Medulla oblongata (tissue), 1 donor: ENCODE measurements at regions not wholly inside any gene's neighbourhood (a gene's known extent, or its start where the extent isn't known, plus 50 kb on each side); places are given as distances from the start of the nearest gene placed in this dataset.
"Not testable (repeated sequence)": the region's sequence is repeated elsewhere in the genome, so short reads cannot be mapped to it uniquely, and the experiment has no call there.

Experiments
- DNase-seq: peaks from one replicate; pipeline ENCODE4 v3.0.0-alpha.2; 2015; ENCODE audit errors: extremely low spot score

- no peak for DNase-seq
Measured at GRCh38 chr17:59494757-59495368, 70.5 kb upstream of the DHX40 start.

- DNase-seq, result no peak
Measured at GRCh38 chr17:59496178-59496577, 69.2 kb upstream of the DHX40 start.

DNA sequence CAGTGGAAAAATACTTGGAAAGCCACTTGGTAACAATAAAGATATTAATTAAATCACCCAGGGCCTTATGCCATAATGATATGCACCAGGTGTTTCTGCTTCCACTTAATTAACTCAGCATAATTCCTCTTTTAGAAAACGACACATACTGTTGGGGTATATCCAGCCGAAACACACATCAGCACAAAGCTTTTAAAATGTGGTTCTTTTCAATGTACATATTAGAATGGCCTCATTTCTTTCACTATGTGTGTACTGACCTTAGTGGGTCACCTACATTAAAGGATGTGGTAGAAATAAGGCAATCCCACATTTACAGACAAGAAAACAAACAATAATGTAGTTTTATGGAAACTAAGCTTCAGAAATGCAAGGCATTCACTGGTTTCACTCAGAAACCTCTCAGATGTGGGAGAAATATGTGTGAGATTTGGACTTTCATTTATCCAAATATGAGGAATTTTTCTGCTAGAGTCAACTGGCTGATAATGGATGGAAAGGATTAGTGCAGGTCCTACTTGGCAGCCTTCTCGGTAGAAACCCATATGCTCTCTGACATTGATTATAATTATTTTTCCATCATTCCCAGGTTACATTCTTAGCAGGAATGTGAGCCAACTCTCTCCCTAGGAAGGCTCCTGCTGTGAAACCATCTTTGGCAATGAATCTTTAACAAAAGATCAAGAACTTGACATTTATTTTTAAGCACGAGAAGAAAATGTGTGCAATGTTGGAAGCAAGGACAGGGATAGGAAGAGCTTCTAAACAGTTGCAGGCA lies 66.7 kb upstream of the DHX40 start:
- no peak for DNase-seq

DNA sequence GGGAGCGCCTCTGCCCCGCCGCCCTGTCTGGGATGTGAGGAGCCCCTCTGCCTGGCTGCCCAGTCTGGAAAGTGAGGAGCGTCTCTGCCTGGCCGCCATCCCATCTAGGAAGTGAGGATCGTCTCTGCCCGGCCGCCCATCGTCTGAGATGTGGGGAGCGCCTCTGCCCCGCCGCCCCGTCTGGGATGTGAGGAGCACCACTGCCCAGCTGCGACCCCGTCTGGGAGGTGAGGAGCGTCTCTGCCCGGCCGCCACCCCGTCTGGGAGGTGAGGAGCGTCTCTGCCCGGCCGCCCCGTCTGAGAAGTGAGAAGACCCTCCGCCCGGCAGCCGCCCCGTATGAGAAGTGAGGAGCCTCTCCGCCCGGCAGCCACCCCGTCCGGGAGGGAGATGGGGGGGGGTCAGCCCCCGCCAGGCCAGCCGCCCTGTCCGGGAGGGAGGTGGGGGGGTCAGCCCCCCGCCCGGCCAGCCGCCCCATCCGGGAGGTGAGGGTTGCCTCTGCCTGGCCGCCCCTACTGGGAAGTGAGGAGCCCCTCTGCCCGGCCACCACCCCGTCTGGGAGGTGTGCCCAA lies 65.2 kb upstream of the DHX40 start:
- not testable (repeated sequence) for DNase-seq

DNA sequence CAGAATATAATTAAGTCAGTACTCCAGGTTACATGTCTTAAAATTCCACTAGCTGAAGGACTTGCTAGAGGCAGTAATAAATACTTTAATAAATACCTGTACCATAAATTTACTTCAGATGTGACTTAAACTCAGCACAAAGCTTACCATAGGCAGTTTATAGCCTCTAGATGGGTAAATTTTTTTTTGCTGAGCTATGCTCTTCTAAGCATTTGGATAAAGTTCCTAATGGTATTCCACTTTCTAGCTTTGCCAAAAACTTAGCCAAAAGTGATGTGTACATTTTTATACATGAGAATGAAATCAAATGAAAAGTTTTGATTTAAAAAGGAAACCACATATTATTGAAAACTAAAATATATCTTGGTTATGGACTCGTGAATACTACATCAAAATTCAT lies 63.7 kb upstream of the DHX40 start:
- DNase-seq, result no peak

DNA sequence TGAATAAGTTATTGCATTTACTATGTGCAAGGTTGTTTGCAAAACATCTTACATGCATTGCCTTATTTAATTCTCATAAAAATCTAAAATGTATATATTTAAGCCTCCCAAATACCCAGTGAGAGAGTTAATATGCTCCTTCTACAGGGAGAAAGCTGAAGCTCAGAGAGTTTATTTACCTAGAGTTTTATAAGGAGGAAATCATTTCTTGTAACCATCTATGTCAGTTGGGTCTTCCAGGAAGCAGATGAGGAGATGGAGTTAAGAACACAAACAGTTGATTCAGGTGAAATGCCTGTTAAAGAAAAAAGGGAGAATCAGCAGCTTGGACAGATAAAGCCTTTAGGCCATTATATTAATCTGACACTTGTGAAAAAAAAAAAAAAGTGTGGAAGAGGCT lies 62.6 kb upstream of the DHX40 start:
- no peak for DNase-seq

DNA sequence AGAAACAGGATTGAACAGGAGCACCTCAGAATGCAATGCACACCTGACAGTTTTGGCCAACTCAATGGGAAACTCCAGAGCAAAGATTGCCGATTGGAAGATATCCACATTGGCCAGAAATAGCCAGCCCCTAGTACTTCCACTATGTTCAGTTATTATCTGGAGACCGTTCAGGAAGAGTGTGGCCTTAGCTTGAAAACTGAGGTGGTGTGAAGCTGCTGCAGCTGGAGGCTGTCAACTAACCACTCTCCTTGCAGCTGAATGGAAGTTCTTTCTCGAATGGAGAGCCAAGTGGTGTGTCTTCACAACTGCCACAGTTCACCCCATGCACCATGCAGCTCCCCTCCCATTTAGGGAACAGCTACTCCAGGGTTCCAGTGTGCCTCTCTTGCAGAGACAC lies 61.9 kb upstream of the DHX40 start:
- no peak for DNase-seq

DNA sequence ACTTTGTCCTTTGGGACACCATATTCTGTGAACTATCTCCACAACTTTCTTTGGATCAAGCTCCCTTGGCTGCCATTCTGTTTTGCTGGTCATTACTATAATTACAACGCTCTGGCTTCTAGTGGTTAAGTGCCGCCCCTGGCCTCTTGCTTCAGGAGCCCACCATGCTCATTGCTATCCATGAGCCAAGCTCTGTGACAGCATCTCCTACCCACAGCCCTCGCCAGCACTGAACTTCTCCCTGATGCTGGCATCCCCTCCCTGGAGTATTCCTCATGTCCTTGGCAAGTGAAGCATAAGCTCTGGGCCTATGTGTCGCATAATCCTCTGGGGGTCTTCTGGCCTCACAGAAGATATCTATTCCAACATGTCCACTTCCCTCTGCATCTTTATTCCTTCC lies 60.6 kb upstream of the DHX40 start:
- DNase-seq, result no peak

GRCh38 chr17:59505610-59506276 lies 59.7 kb upstream of the DHX40 start:
- no peak for DNase-seq

GRCh38 chr17:59506894-59507726 lies 58.3 kb upstream of the DHX40 start:
- peak; percentile 12 for DNase-seq

DNA sequence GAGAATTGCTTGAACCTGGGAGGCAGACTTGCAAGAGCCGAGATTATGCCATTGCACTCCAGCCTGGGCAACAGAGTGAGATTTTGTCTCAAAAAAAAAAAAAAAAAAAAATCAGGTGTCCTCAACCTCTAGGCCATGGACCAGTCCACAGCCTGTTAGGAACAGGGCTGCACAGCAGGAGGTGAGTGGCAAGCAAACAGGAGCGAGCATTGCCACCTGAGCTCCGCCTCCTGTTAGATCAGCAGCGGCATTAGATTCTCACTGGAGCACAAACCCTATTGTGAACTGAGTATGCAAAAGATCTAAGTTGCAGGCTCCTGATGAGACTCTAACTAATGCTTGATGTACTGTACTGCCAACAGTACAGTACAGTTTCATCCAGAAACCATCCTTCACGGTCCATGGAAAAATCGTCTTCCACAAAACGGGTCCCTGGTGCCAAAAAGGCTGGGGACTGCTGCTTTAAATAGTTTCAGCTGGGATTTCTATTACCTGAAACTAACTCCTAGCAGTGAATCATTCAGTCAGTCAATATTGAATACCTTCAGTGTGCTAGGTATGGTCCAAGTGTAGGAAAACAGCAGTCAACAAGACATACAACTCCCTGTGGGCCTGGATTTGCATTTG lies 56.3 kb upstream of the DHX40 start:
- no peak for DNase-seq

DNA sequence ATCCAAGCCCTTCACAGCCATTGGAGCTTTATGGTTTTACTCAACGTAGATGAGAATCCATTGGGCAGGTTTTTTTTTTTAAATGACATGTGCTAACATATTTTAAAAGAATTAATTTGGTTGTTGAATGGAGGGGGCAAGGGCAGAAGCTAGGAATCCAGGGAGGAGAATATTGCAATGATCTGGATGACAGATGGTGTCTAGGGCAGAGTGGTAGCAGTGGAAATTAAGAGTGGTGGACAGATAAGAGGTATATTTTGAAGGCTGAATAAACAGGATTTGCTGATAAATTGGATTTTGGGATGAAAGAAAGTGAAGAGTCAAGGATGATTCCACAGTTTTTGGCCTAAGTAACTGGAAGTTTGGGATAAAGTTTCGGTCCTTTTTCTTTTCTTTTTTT lies 54.8 kb upstream of the DHX40 start:
- DNase-seq, result no peak

GRCh38 chr17:59511726-59512125 lies 53.7 kb upstream of the DHX40 start:
- DNase-seq, result no peak

DNA sequence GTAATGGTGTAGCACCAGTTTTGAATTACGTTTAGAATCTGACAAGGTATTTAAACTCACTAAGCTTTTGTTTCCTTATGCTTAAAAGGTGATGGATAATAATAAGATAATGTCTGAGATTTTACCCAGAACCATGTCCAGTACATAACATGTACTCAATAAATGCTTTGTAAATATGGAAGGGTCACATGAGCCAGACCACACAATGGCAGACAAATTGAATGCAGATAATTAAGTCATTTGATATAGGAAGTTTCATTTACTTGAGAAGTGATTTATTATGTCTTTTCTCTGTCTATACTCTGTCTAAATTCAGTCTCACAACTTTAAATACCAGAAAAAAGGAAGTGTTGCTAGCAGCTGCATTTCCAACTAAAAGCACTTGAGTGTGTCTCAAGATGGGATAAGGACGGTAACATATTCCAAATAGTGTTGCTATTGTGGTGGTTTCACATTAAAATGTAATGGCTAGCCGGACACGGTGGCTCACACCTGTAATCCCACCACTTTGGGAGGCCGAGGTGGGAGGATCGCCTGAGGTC lies 52.5 kb upstream of the DHX40 start:
- DNase-seq, result no peak

DNA sequence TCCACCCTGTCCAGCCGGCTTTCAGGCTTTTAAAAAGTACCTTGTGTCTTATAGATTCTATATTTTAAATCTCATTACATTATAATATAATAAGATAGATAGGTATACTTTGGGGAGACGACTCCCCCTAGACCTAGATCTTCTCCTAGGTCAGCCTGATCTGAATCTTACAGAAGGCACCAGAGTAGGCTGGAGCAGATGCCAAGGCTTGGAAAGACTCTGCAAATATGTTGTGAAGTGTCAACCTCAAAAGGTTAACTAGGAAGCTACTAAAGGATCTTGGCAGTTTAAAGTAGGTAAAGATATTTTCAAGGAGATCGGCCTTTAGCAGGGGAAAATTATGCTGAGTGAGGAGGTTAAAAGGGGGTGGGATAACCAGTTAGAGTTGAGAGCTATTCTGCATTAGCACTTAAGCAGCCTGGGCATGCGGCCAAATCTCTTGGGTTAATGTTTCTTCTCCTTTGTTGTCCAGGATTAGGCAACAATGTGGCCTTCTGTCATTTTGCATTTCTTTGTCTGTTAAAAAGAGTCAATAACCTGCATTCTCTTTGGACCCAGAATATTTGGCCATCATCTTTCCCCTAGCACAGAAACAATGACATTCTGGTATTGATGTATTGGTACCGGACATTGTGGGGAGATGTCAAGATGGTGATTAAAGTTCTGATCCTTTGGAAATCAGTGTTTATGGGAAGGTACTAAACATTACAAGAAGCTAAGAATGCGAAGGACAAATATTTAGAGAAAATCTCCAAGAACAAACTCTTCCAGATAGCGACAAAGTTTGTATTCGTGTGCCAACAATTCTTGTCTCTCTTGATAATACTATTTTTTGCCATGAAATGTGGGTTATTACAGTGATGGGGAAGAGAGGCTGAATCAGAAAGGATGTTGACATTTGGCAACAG lies 51.2 kb upstream of the DHX40 start:
- DNase-seq, result peak; percentile 89
